ENCODE measurements at regions not wholly inside any gene's neighbourhood (a gene's known extent, or its start where the extent isn't known, plus 50 kb on each side); places are given as distances from the start of the nearest gene placed in this dataset.

DNA sequence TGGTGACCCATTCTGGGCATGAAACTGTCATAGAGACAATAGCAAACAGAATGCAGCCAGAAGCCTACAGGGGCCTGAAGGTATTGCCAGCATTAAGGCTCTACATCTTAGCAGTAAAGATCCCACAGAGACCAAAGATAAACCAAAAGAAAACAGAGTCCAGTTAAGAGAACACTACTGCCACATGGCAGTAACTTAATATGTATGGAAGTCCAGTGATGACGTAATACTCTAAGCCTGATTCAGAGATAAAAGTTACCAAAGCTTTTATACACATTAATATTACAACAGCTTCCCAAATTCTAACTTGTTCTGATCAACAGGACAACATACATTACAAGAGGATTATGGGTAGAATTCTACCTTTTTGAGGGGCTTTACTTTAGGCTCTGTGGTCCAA, 371.5 kb downstream of the PRELID2 start:
- POLR2A ChIA-PET: no interaction called here
- Histone ChIP-seq H2AFZ (ENCODE audit: low read length) (no peak overlapping the region), H3K27ac (ENCODE audit: extremely low read length, insufficient read depth, low read length) (no peak overlapping the region), H3K36me3 (replicated peaks in 1 of 2; ENCODE audit: control insufficient read depth in 1 of 2, insufficient read depth in 2 of 2, low read length in 2 of 2) (no peaks in the 10 kb centered on the region), H4K20me1 (ENCODE audit: insufficient read depth, low read length) (no peaks in the 10 kb centered on the region), H3K9me3 (ENCODE audit: low read length) (no peaks in the 10 kb centered on the region), H3K79me2 (ENCODE audit: insufficient read depth, low read length) (no peaks in the 10 kb centered on the region), H3K4me2 (ENCODE audit: low read depth, low read length) (no peak overlapping the region), H3K27me3 (ENCODE audit: control insufficient read depth in 1 of 2, insufficient read depth in 2 of 2, low read length in 2 of 2) (no peaks in the 10 kb centered on the region), H3K4me1 (ENCODE audit: insufficient read depth, low read length) (0 out of 2 replicates have a peak, but pooled peaks cover 8% of the 10 kb centered on the region), H3K9ac (ENCODE audit: insufficient read depth, low read depth, low read length) (no peak overlapping the region), H3K4me3 (replicated peaks in 1 of 3; ENCODE audit: insufficient read depth in 1 of 3, low read depth in 2 of 3, low read length in 3 of 3) (no peak overlapping the region)
- CTCF ChIA-PET (ENCODE audit: low intra/inter-chr PET ratio, low total read pairs): no interaction called here
- intact Hi-C loops (cut with micrococcal nuclease; ENCODE audit: unreplicated experiment): no loop called here
- ATAC-seq (no peak), FAIRE-seq (no peak), DNase-seq (ENCODE audit: low spot score) (no peak)
- TF ChIP-seq, protein P1, sequence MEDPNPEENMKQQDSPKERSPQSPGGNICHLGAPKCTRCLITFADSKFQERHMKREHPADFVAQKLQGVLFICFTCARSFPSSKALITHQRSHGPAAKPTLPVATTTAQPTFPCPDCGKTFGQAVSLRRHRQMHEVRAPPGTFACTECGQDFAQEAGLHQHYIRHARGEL (CRISPR knock-in tag; IDR thresholded peaks at IDR 0.05): no peak
- TF ChIP-seq CREB1 (IDR thresholded peaks at IDR 0.05): peak; percentile 81
- TF ChIP-seq CREB1 (CRISPR knock-in tag; IDR thresholded peaks at IDR 0.05): no peak
- TF ChIP-seq ATF7 (IDR thresholded peaks at IDR 0.05): peak; percentile 93
- no peak for TF ChIP-seq ATF7 (CRISPR knock-in tag; IDR thresholded peaks at IDR 0.05)
- TF ChIP-seq WIZ (CRISPR knock-in tag; IDR thresholded peaks at IDR 0.05): no peak
- TF ChIP-seq, protein P2, sequence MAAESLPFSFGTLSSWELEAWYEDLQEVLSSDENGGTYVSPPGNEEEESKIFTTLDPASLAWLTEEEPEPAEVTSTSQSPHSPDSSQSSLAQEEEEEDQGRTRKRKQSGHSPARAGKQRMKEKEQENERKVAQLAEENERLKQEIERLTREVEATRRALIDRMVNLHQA (CRISPR knock-in tag; IDR thresholded peaks at IDR 0.05): no peak
- TF ChIP-seq SALL1 (CRISPR knock-in tag; IDR thresholded peaks at IDR 0.05): no peak
- TF ChIP-seq, protein P3, sequence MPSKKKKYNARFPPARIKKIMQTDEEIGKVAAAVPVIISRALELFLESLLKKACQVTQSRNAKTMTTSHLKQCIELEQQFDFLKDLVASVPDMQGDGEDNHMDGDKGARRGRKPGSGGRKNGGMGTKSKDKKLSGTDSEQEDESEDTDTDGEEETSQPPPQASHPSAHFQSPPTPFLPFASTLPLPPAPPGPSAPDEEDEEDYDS (CRISPR knock-in tag; IDR thresholded peaks at IDR 0.05): no peak
- TF ChIP-seq CEBPB (IDR thresholded peaks at IDR 0.05; ENCODE audit: borderline replicate concordance, low read depth, low read length): peak; percentile 48; the same call in 1 of the 2 replicates
- BruUV-seq (replicated peaks): no TSS peak
- in situ Hi-C loops (cut with HindIII; ENCODE audit: extremely low pct_ligation_motif_present, low pct_unique_long_range_greater_than_20kb): no loop called here
- 35% methylated on average over 1 of the region's 1 CpG for WGBS (ENCODE audit: low lambda C conversion rate)

DNA sequence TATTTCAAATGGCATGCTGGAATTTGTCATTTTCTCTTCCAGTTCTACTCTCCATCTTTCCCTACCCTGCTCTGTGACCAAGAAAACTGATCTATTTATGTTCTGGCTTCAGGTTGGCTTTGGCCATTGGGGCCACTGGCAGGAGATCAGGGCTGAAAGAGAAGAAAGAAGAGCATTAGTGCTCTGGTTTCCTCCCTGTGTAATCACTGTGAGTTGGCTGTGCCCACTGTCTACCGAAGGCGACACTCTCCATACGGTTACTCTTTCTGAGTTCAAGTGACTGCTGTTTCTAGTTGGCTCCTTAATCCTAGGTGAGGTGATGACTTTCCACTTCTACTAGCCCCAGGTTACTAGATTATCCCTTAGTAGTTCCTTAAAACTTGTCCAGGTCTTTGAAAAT, 372.6 kb downstream of the PRELID2 start:
- POLR2A ChIA-PET: no interaction called here
- H3K79me2 ChIP-seq (ENCODE audit: insufficient read depth, low read length): no peaks in the 10 kb centered on the region
- no peaks in the 10 kb centered on the region for H3K36me3 ChIP-seq (replicated peaks in 1 of 2; ENCODE audit: control insufficient read depth in 1 of 2, insufficient read depth in 2 of 2, low read length in 2 of 2)
- intact Hi-C loops (cut with micrococcal nuclease; ENCODE audit: unreplicated experiment) (no loop called here), in situ Hi-C loops (cut with HindIII; ENCODE audit: extremely low pct_ligation_motif_present, low pct_unique_long_range_greater_than_20kb) (no loop called here)
- H3K9ac ChIP-seq (ENCODE audit: insufficient read depth, low read depth, low read length): no peak overlapping the region
- BruUV-seq (replicated peaks): no TSS peak
- FAIRE-seq: no peak
- no peak for TF ChIP-seq ZNF101 (CRISPR knock-in tag; IDR thresholded peaks at IDR 0.05; ENCODE audit: borderline replicate concordance, low read depth)
- no peak for TF ChIP-seq SAFB2 (CRISPR knock-in tag; IDR thresholded peaks at IDR 0.05; ENCODE audit: borderline replicate concordance, low read depth)
- H3K27ac ChIP-seq (ENCODE audit: extremely low read length, insufficient read depth, low read length): no peak overlapping the region
- 81% methylated on average over 3 of the region's 3 CpGs for WGBS (ENCODE audit: low lambda C conversion rate)
- 0 out of 2 replicates have a peak, but pooled peaks cover 8% of the 10 kb centered on the region for H3K4me1 ChIP-seq (ENCODE audit: insufficient read depth, low read length)
- H3K4me2 ChIP-seq (ENCODE audit: low read depth, low read length): no peak overlapping the region
- H3K4me3 ChIP-seq (replicated peaks in 1 of 3; ENCODE audit: insufficient read depth in 1 of 3, low read depth in 2 of 3, low read length in 3 of 3): no peak overlapping the region
- H2AFZ ChIP-seq (ENCODE audit: low read length): no peak overlapping the region
- CTCF ChIA-PET (ENCODE audit: low intra/inter-chr PET ratio, low total read pairs): no interaction called here
- no peak for ATAC-seq
- no peaks in the 10 kb centered on the region for H3K27me3 ChIP-seq (ENCODE audit: control insufficient read depth in 1 of 2, insufficient read depth in 2 of 2, low read length in 2 of 2)
- DNase-seq (ENCODE audit: low spot score): no peak
- no peaks in the 10 kb centered on the region for H3K9me3 ChIP-seq (ENCODE audit: low read length)
- H4K20me1 ChIP-seq (ENCODE audit: insufficient read depth, low read length): no peaks in the 10 kb centered on the region

All from HepG2 (cell line).